ENCODE measurements at regions not wholly inside any gene's neighbourhood (a gene's known extent, or its start where the extent isn't known, plus 50 kb on each side); places are given as distances from the start of the nearest gene placed in this dataset.

DNA sequence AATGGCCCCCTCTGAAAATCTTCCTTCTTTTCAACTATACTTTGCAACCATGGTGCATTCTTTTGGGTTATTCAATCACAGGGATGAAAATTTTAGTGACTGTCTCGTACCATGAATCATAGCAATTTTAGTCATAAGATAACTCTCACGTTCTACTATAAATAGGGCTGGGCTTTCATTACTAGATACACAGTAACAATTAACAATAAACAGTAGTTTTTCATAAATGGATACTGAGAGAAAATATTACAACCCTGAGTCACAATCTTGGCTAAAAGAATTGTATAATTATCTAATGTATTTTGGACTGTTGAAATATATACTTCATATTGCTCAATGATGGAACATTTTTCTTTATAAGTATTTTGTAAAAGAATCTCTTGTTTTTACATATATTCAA lies 96.1 kb downstream of the TEX35 start:
- no peaks in the 10 kb centered on the region for H3K79me2 ChIP-seq (ENCODE audit: insufficient read depth, low read length)
- intact Hi-C loops (cut with micrococcal nuclease) = no loop called here
- H3K9me2 ChIP-seq (ENCODE audit: insufficient read depth) = no peaks in the 10 kb centered on the region
- H3K9ac ChIP-seq (ENCODE audit: low read length) = no peak overlapping the region
- CTCF ChIA-PET = no interaction called here
- H3K27ac ChIP-seq (ENCODE audit: low read depth, low read length) = no peak overlapping the region
- H3K4me1 ChIP-seq (ENCODE audit: control insufficient read depth in 1 of 2, insufficient read depth in 2 of 2, low read length in 2 of 2) = peaks cover 0 to 42% of the 10 kb centered on the region in 2 experiments; a peak in 2 of 4 replicates
- DNase-seq (ENCODE audit: low read depth, low spot score) (no peak), ATAC-seq (no peak)
- H3K9me3 ChIP-seq (ENCODE audit: control insufficient read depth in 1 of 2, insufficient read depth in 1 of 2, low read depth in 1 of 2, low read length in 2 of 2) = no peaks in the 10 kb centered on the region
- H3K27me3 ChIP-seq (ENCODE audit: insufficient read depth, low read length) = no peaks in the 10 kb centered on the region
- no peaks in the 10 kb centered on the region for H4K20me1 ChIP-seq (ENCODE audit: insufficient read depth)
- H3K4me3 ChIP-seq (replicated peaks in 1 of 2; ENCODE audit: low read depth in 1 of 2, low read length in 2 of 2) = no peak overlapping the region
- no peak overlapping the region for H3K4me2 ChIP-seq (ENCODE audit: low read length)
- H3K36me3 ChIP-seq (ENCODE audit: control insufficient read depth in 1 of 2, insufficient read depth in 2 of 2, low read length in 2 of 2) = no peaks in the 10 kb centered on the region
- no peak overlapping the region for H2AFZ ChIP-seq (ENCODE audit: low read depth, low read length, poor library complexity, severe bottlenecking)
- TF ChIP-seq TCF7L2 (IDR thresholded peaks at IDR 0.05; ENCODE audit: borderline replicate concordance, extremely low read depth, insufficient read depth, insufficient read length) = no peak
- TF ChIP-seq, protein P1, sequence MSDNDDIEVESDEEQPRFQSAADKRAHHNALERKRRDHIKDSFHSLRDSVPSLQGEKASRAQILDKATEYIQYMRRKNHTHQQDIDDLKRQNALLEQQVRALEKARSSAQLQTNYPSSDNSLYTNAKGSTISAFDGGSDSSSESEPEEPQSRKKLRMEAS (IDR thresholded peaks at IDR 0.05) = no peak
- TF ChIP-seq JUND (IDR thresholded peaks at IDR 0.05) = no peak
- TF ChIP-seq SP1 (IDR thresholded peaks at IDR 0.05; ENCODE audit: low read depth) = no peak
- TF ChIP-seq ELF1 (IDR thresholded peaks at IDR 0.05; ENCODE audit: borderline replicate concordance, low read depth) = no peak
- TF ChIP-seq SIN3A (IDR thresholded peaks at IDR 0.05; ENCODE audit: low read depth) = no peak
- TF ChIP-seq POLR2A (IDR thresholded peaks at IDR 0.05; ENCODE audit: borderline replicate concordance, extremely low read depth, insufficient read depth, insufficient read length) = no peak
- no peak for TF ChIP-seq CTCF (IDR thresholded peaks at IDR 0.05 in 2 of 3, conservative IDR thresholded peaks at IDR 0.05 in 1 of 3; ENCODE audit: borderline replicate concordance in 1 of 3, insufficient read depth in 1 of 3, low read depth in 2 of 3, low read length in 2 of 3)
- TF ChIP-seq EZH2 (IDR thresholded peaks at IDR 0.05) = no peak
- TF ChIP-seq POLR2AphosphoS5 (IDR thresholded peaks at IDR 0.05; ENCODE audit: low read depth, low read length) = no peak
- TF ChIP-seq RAD21 (IDR thresholded peaks at IDR 0.05; ENCODE audit: low read depth) = no peak
- TF ChIP-seq YY1 (IDR thresholded peaks at IDR 0.05; ENCODE audit: extremely low read depth, insufficient replicate concordance, low read depth, low read length) = no peak
- TF ChIP-seq CEBPB (IDR thresholded peaks at IDR 0.05; ENCODE audit: low read depth) = no peak
- TF ChIP-seq CBX3 (IDR thresholded peaks at IDR 0.05; ENCODE audit: low read depth) = no peak
- no peak for TF ChIP-seq SRF (IDR thresholded peaks at IDR 0.05; ENCODE audit: low read depth)
- TF ChIP-seq EZH2phosphoT487 (IDR thresholded peaks at IDR 0.05; ENCODE audit: borderline replicate concordance) = no peak
- no peak for TF ChIP-seq ZNF274 (IDR thresholded peaks at IDR 0.05; ENCODE audit: low read depth, low read length)
- no peak for TF ChIP-seq EGR1 (IDR thresholded peaks at IDR 0.05; ENCODE audit: low read depth)
- no TSS peak for BruUV-seq (replicated peaks)
- RAD21 ChIA-PET (ENCODE audit: low non-redundant PET in 1 of 2, low total read pairs in 2 of 2, uncharacterized antibody in 2 of 2, unreplicated experiment in 2 of 2) = no interaction called here
- POLR2A ChIA-PET = no interaction called here
